ENCODE measurements at regions not wholly inside any gene's neighbourhood (a gene's known extent, or its start where the extent isn't known, plus 50 kb on each side); places are given as distances from the start of the nearest gene placed in this dataset.

DNA sequence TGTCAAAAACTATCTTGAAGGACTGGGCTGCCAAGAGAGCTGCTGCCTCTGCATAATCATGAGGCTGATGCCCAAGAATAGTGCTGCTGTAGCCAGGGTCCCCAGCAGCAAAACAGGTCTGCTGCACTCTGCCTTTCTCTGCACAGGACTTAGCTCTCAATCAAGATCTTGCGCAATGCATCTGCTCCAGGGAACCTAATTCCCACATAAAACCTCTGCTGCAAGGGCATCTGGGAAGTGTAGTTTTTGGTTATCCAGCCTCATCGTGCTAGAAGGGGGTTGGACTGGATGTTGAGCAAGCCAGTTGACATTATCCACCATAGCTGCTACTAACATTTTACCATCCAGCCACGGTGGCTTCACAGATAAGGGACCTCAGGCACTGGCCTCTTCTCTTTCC, 192.7 kb downstream of the C11orf91 start:
- intact Hi-C loops (cut with DNase I; ENCODE audit: low total_unique reads), result no loop called here
- H3K4me1 ChIP-seq, result no peaks in the 10 kb centered on the region
- in situ Hi-C loops (cut with MboI; ENCODE audit: low sequenced_read_pairs in 4 of 4), result no loop called here
- DNase-seq (no peak), ATAC-seq (no peak)
- no peak overlapping the region for H3K4me3 ChIP-seq
- no peaks in the 10 kb centered on the region for H3K36me3 ChIP-seq
- H3K9me3 ChIP-seq, result no peaks in the 10 kb centered on the region
- no peak overlapping the region for H3K27ac ChIP-seq
- no peaks in the 10 kb centered on the region for H3K27me3 ChIP-seq
- TF ChIP-seq POLR2A (IDR thresholded peaks at IDR 0.05), result no peak
- TF ChIP-seq, protein P1, sequence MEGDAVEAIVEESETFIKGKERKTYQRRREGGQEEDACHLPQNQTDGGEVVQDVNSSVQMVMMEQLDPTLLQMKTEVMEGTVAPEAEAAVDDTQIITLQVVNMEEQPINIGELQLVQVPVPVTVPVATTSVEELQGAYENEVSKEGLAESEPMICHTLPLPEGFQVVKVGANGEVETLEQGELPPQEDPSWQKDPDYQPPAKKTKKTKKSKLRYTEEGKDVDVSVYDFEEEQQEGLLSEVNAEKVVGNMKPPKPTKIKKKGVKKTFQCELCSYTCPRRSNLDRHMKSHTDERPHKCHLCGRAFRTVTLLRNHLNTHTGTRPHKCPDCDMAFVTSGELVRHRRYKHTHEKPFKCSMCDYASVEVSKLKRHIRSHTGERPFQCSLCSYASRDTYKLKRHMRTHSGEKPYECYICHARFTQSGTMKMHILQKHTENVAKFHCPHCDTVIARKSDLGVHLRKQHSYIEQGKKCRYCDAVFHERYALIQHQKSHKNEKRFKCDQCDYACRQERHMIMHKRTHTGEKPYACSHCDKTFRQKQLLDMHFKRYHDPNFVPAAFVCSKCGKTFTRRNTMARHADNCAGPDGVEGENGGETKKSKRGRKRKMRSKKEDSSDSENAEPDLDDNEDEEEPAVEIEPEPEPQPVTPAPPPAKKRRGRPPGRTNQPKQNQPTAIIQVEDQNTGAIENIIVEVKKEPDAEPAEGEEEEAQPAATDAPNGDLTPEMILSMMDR (IDR thresholded peaks at IDR 0.05 in 4 of 5, conservative IDR thresholded peaks at IDR 0.05 in 1 of 5), result no peak

DNA sequence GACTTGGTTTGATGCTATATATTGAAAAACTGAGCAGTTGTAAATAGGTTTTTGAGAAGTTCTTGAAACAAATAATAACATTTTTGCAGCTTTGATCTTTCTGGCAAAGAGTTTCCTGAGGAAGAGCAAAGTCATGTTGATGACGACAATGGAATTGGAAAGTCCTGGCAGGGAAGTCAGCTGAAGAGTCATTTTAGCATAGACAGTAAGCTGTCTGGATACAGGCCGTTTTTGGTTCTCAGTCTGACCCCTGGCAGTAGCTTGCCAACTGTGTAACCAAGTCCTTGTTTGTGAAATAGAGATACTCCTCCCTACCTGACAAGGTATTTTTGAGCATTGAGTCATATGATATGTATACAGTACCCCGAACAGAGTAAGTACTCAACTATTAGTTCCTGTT, 193.3 kb downstream of the C11orf91 start:
- Histone ChIP-seq H3K27ac (no peak overlapping the region), H3K4me3 (no peak overlapping the region), H3K27me3 (no peaks in the 10 kb centered on the region), H3K9me3 (no peaks in the 10 kb centered on the region), H3K4me1 (no peaks in the 10 kb centered on the region), H3K36me3 (no peaks in the 10 kb centered on the region)
- intact Hi-C loops (cut with DNase I; ENCODE audit: low total_unique reads) (no loop called here), in situ Hi-C loops (cut with MboI; ENCODE audit: low sequenced_read_pairs in 4 of 4) (no loop called here)
- DNase-seq (no peak), ATAC-seq (no peak)
- TF ChIP-seq, protein P1 (IDR thresholded peaks at IDR 0.05 in 4 of 5, conservative IDR thresholded peaks at IDR 0.05 in 1 of 5), result no peak
- TF ChIP-seq POLR2A (IDR thresholded peaks at IDR 0.05), result no peak

DNA sequence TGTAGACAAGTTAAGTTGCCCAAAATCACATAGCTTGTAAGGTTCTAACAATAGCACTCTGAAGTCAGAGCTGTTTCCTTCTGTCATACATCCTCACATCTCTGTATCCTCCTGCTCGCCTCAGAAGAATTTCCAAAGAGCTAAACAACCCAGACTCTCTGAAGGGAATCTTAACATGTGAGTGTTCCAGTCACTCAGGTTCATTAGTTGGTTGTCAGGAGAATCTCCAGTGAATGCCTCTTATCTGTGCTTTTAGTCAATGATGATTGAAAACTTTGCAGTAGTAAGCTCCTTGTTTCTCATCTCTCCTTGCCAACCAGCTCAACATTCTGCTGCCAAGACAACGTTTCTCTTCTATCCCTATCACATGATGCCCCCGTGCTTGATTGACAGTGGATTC, 195.5 kb downstream of the C11orf91 start:
- intact Hi-C loops (cut with DNase I; ENCODE audit: low total_unique reads), result no loop called here
- H3K27me3 ChIP-seq, result no peaks in the 10 kb centered on the region
- H3K27ac ChIP-seq, result no peak overlapping the region
- H3K36me3 ChIP-seq, result no peaks in the 10 kb centered on the region
- H3K4me1 ChIP-seq, result no peaks in the 10 kb centered on the region
- no peaks in the 10 kb centered on the region for H3K9me3 ChIP-seq
- DNase-seq, result no peak
- ATAC-seq, result no peak
- no peak for TF ChIP-seq POLR2A (IDR thresholded peaks at IDR 0.05)
- TF ChIP-seq, protein P1 (IDR thresholded peaks at IDR 0.05 in 4 of 5, conservative IDR thresholded peaks at IDR 0.05 in 1 of 5), result no peak
- H3K4me3 ChIP-seq, result no peak overlapping the region
- in situ Hi-C loops (cut with MboI; ENCODE audit: low sequenced_read_pairs in 4 of 4), result no loop called here

DNA sequence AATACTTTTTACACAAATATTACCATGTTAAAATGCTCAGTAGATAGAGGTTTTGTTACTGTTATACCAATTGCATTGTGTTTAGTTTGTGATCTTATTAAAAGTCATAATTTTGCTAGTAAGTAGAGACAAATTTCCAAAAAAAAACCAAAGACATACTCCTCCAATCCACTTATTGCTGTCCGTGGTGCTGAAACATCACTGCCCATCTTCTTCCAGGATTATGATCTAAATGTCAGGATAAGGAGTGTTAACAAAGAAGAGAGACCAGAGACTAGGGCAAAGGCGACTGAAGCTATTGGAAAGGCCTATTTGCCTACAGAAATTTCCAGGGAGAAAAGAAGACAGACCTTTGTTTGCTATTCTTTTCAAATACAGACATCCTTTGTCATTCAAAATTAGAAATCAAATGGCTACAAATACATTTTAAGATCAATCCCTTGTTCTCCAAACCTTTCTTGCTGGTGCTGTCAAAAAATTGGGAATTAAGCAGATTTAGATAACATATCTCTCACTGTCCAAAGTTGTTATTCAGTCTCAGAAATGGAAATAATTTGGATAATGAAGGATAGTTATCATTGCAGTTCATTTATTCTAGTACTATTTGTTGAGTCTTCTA, 199.7 kb downstream of the C11orf91 start:
- intact Hi-C loops (cut with DNase I; ENCODE audit: low total_unique reads), result no loop called here
- H3K9me3 ChIP-seq, result no peaks in the 10 kb centered on the region
- no peak overlapping the region for H3K4me3 ChIP-seq
- TF ChIP-seq POLR2A (IDR thresholded peaks at IDR 0.05), result no peak
- no peak for ATAC-seq
- DNase-seq, result no peak
- H3K27ac ChIP-seq, result no peak overlapping the region
- H3K36me3 ChIP-seq, result no peaks in the 10 kb centered on the region
- no peaks in the 10 kb centered on the region for H3K27me3 ChIP-seq
- H3K4me1 ChIP-seq, result no peaks in the 10 kb centered on the region
- in situ Hi-C loops (cut with MboI; ENCODE audit: low sequenced_read_pairs in 4 of 4), result no loop called here

DNA sequence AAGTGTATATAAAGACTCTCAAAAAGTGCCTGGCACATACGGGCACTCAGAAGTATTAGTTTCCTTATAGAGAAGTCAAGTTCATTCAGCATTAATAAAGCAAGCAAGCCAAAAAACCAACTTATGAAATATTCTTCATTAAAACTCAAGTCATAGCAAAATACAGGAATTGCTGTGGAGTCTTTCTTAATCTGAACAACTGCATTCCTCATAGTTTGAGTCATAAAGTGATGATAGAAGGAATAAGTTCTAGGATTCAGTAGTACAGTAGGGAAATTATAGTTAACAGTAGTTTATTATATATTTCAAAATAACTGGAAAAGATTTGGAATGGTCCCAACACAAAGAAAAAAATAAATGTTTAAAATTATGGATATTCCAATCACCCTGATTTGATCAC, 200.3 kb downstream of the C11orf91 start:
- no peak overlapping the region for H3K27ac ChIP-seq
- no peaks in the 10 kb centered on the region for H3K9me3 ChIP-seq
- intact Hi-C loops (cut with DNase I; ENCODE audit: low total_unique reads), result no loop called here
- no peak for TF ChIP-seq POLR2A (IDR thresholded peaks at IDR 0.05)
- TF ChIP-seq, protein P1 (IDR thresholded peaks at IDR 0.05 in 4 of 5, conservative IDR thresholded peaks at IDR 0.05 in 1 of 5), result no peak
- DNase-seq (no peak), ATAC-seq (no peak)
- no peak overlapping the region for H3K4me3 ChIP-seq
- no peaks in the 10 kb centered on the region for H3K27me3 ChIP-seq
- no peaks in the 10 kb centered on the region for H3K4me1 ChIP-seq
- H3K36me3 ChIP-seq, result no peaks in the 10 kb centered on the region
- in situ Hi-C loops (cut with MboI; ENCODE audit: low sequenced_read_pairs in 4 of 4), result no loop called here

Measured in gastrocnemius medialis (tissue), 4 donors.